SK-N-MC (cell line): ENCODE measurements at regions not wholly inside any gene's neighbourhood (a gene's known extent, or its start where the extent isn't known, plus 50 kb on each side); places are given as distances from the start of the nearest gene placed in this dataset.

Experiments
- DNase-seq: peaks from one replicate; pipeline ENCODE4 v3.0.0-alpha.2; 2011; ENCODE audit warnings: low read depth, low spot score
- H3K27ac ChIP-seq: fragments of 200-600 bp; sonication (generic); 2 replicates; pipeline ENCODE4 v1.5.1; 2016; ENCODE audit warnings: mixed run types
- H3K36me3 ChIP-seq: fragments of 200-600 bp; sonication (generic); 2 replicates; pipeline ENCODE4 v1.6.1; 2017; ENCODE audit warnings: antibody characterized with exemption, low read length, mixed read lengths; ENCODE audit not compliant: insufficient read depth
- H3K4me3 ChIP-seq: fragments of 200-600 bp; sonication (generic); 2 replicates; pipeline ENCODE4 v1.5.1; 2016
- H3K9ac ChIP-seq: fragments of 200-600 bp; sonication (generic); 2 replicates; pipeline ENCODE4 v1.8.0; 2017; ENCODE audit warnings: mixed run types, mixed read lengths; ENCODE audit not compliant: insufficient read length
- H3K9me3 ChIP-seq: fragments of 200-600 bp; sonication (generic); 2 replicates; pipeline ENCODE4 v1.6.1; 2017; ENCODE audit warnings: low read depth, mild to moderate bottlenecking, antibody characterized with exemption, low read length, moderate library complexity, mixed read lengths
- EZH2 ChIP-seq: fragments of 200-600 bp; sonication (generic); IDR thresholded peaks from one replicate; pipeline ENCODE4 v1.6.1; 2017; ENCODE audit warnings: antibody characterized with exemption
- FOXP2 ChIP-seq: optimal IDR thresholded peaks from 2 replicates; pipeline ENCODE3; 2011; ENCODE audit warnings: mild to moderate bottlenecking, moderate library complexity; ENCODE audit not compliant: insufficient read depth; ENCODE audit errors: extremely low read length, control extremely low read depth
- POLR2AphosphoS5 ChIP-seq: IDR thresholded peaks from 2 replicates; pipeline ENCODE4 v1.6.1; 2012; ENCODE audit warnings: mild to moderate bottlenecking, low read depth, low read length, borderline replicate concordance

GRCh38 chr15:79373113-79373512 lies 59.0 kb upstream of the MINAR1 start:
- DNase-seq: no peak

GRCh38 chr15:79373728-79374127 lies 58.4 kb upstream of the MINAR1 start:
- no peak for DNase-seq
- TF ChIP-seq FOXP2 (no peak), POLR2AphosphoS5 (no peak), EZH2 (no peak)
- Histone ChIP-seq H3K4me3 (no peak overlapping the region), H3K9me3 (no peaks in the 10 kb centered on the region), H3K9ac (no peak overlapping the region), H3K36me3 (no peaks in the 10 kb centered on the region), H3K27ac (no peak overlapping the region)

More at GRCh38 chr15:79373113-79373512, 59.0 kb upstream of the MINAR1 start:
- no peaks in the 10 kb centered on the region for H3K9me3 ChIP-seq
- H3K9ac ChIP-seq: no peak overlapping the region
- H3K36me3 ChIP-seq: no peaks in the 10 kb centered on the region
- TF ChIP-seq EZH2 (no peak), FOXP2 (no peak), POLR2AphosphoS5 (no peak)
- H3K27ac ChIP-seq: no peak overlapping the region
- H3K4me3 ChIP-seq: no peak overlapping the region

DNA sequence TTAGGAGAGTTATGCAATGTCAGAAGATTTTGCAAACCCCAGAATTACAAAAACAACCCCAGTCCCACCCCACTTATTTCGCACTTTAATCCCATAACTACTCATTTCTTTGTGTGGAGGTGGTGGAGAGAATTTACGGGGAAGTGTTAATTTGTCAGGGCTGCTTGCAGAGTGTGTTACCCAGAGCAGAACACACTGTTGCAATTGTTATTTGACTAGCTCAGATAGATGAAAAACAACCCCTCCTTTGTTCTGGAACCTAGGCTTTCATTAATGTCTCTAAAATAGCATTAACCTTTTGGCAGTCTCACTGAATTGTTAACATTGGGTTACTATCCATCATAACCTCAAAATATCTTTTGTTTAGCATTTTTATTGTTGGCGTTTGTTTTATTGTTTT lies 55.8 kb upstream of the MINAR1 start:
- no peaks in the 10 kb centered on the region for H3K9me3 ChIP-seq
- DNase-seq: no peak
- H3K9ac ChIP-seq: no peak overlapping the region
- H3K27ac ChIP-seq: no peak overlapping the region
- H3K4me3 ChIP-seq: no peak overlapping the region
- TF ChIP-seq EZH2 (no peak), FOXP2 (no peak), POLR2AphosphoS5 (no peak)
- H3K36me3 ChIP-seq: no peaks in the 10 kb centered on the region

DNA sequence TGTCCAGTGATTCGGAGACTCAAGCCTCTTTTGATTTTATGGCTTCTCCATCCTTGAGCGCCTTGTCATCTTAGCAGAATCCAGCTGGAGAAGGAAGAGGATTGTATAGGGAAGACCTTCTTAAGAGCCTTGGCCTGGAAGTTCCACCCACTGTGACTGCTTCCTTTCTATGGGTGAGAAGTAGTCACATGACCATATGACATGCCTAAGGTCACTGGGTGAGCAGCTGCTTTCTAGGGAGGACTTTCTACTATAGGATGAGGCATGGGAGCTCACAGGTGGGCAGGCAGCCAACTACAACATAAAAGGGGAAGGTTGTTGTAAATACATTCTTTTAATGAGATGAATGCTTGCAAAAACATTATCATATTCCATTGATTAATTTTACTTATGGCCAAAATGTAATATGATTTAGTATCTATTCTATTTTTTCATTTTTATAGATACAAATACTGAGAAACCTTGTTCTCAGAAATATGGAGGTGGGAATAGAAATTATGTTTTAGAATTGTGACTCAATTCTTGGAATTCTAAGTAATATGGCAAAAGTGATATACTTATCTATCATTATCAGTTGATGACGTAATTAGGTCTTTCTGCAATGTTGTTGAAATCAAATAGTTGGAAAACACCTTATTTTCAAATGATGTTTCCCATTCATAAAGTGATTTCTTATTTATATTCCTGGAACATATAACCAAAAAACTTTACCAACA lies 53.6 kb upstream of the MINAR1 start:
- H3K9me3 ChIP-seq: no peaks in the 10 kb centered on the region
- H3K9ac ChIP-seq: no peak overlapping the region
- TF ChIP-seq FOXP2 (no peak), POLR2AphosphoS5 (no peak), EZH2 (no peak)
- H3K27ac ChIP-seq: no peak overlapping the region
- no peak for DNase-seq
- H3K36me3 ChIP-seq: no peaks in the 10 kb centered on the region
- no peak overlapping the region for H3K4me3 ChIP-seq

GRCh38 chr15:79380755-79381497 lies 51.2 kb upstream of the MINAR1 start:
- no peaks in the 10 kb centered on the region for H3K9me3 ChIP-seq
- H3K9ac ChIP-seq: no peak overlapping the region
- H3K27ac ChIP-seq: no peak overlapping the region
- no peaks in the 10 kb centered on the region for H3K36me3 ChIP-seq
- DNase-seq: peak; percentile 22
- no peak overlapping the region for H3K4me3 ChIP-seq
- TF ChIP-seq FOXP2 (no peak), POLR2AphosphoS5 (no peak), EZH2 (no peak)

- Histone ChIP-seq H3K9ac (no peak overlapping the region), H3K9me3 (no peaks in the 10 kb centered on the region), H3K27ac (no peak overlapping the region), H3K36me3 (no peaks in the 10 kb centered on the region), H3K4me3 (no peak overlapping the region)
- TF ChIP-seq POLR2AphosphoS5 (no peak), FOXP2 (no peak), EZH2 (no peak)
- DNase-seq: no peak
These were observed 50.5 kb upstream of the MINAR1 start for GRCh38 chr15:79381593-79381992.
